ENCODE measurements at regions not wholly inside any gene's neighbourhood (a gene's known extent, or its start where the extent isn't known, plus 50 kb on each side); places are given as distances from the start of the nearest gene placed in this dataset.
"Not testable (repeated sequence)": the region's sequence is repeated elsewhere in the genome, so short reads cannot be mapped to it uniquely, and the experiment has no call there.

GRCh38 chr20:5680192-5680591 lies 69.4 kb upstream of the GPCPD1 start:
- H3K9me3 ChIP-seq (replicated peaks; ENCODE audit: insufficient read depth, low read length): no peaks in the 10 kb centered on the region
- TF ChIP-seq EZH2phosphoT487 (IDR thresholded peaks at IDR 0.05; ENCODE audit: low read length): no peak
- TF ChIP-seq CTCF (IDR thresholded peaks at IDR 0.05; ENCODE audit: low read length): no peak
- no peak for TF ChIP-seq EZH2 (optimal IDR thresholded peaks at IDR 0.05; ENCODE audit: low read depth, low read length)
- no peak overlapping the region for H3K4me2 ChIP-seq (ENCODE audit: low read depth, low read length)
- H3K79me2 ChIP-seq (ENCODE audit: low read length): no peaks in the 10 kb centered on the region
- H3F3A ChIP-seq (ENCODE audit: insufficient read depth, low read length): no peaks in the 10 kb centered on the region
- no peak for DNase-seq
- H3K9ac ChIP-seq (ENCODE audit: low read length): no peak overlapping the region
- H4K20me1 ChIP-seq (ENCODE audit: insufficient read depth, low read length): no peaks in the 10 kb centered on the region
- H3K27me3 ChIP-seq (replicated peaks; ENCODE audit: insufficient read depth, low read length): no peaks in the 10 kb centered on the region
- no peaks in the 10 kb centered on the region for H3K36me3 ChIP-seq (replicated peaks; ENCODE audit: insufficient read depth, low read length)
- H3K9me2 ChIP-seq (replicated peaks; ENCODE audit: insufficient read depth, low read length): no peaks in the 10 kb centered on the region
- no peak overlapping the region for H3K4me3 ChIP-seq (ENCODE audit: low read length)
- H3K4me1 ChIP-seq (ENCODE audit: low read length): no peaks in the 10 kb centered on the region
- H2AFZ ChIP-seq (ENCODE audit: low read length): no peak overlapping the region
- no peak overlapping the region for H3K27ac ChIP-seq (ENCODE audit: low read length)

GRCh38 chr20:5678777-5679176 lies 68.0 kb upstream of the GPCPD1 start:
- H3K79me2 ChIP-seq (ENCODE audit: low read length): no peaks in the 10 kb centered on the region
- H3K4me2 ChIP-seq (ENCODE audit: low read depth, low read length): no peak overlapping the region
- no peak overlapping the region for H2AFZ ChIP-seq (ENCODE audit: low read length)
- H4K20me1 ChIP-seq (ENCODE audit: insufficient read depth, low read length): no peaks in the 10 kb centered on the region
- no peak for TF ChIP-seq EZH2phosphoT487 (IDR thresholded peaks at IDR 0.05; ENCODE audit: low read length)
- no peak for TF ChIP-seq EZH2 (optimal IDR thresholded peaks at IDR 0.05; ENCODE audit: low read depth, low read length)
- TF ChIP-seq CTCF (IDR thresholded peaks at IDR 0.05; ENCODE audit: low read length): no peak
- no peaks in the 10 kb centered on the region for H3K9me3 ChIP-seq (replicated peaks; ENCODE audit: insufficient read depth, low read length)
- H3K27ac ChIP-seq (ENCODE audit: low read length): no peak overlapping the region
- no peak overlapping the region for H3K4me3 ChIP-seq (ENCODE audit: low read length)
- no peak overlapping the region for H3K9ac ChIP-seq (ENCODE audit: low read length)
- peaks cover 5% of the 10 kb centered on the region for H3F3A ChIP-seq (ENCODE audit: insufficient read depth, low read length)
- H3K9me2 ChIP-seq (replicated peaks; ENCODE audit: insufficient read depth, low read length): no peaks in the 10 kb centered on the region
- no peak for DNase-seq
- no peaks in the 10 kb centered on the region for H3K36me3 ChIP-seq (replicated peaks; ENCODE audit: insufficient read depth, low read length)
- H3K4me1 ChIP-seq (ENCODE audit: low read length): peaks cover 5% of the 10 kb centered on the region; the same call in 1 of the 2 replicates
- no peaks in the 10 kb centered on the region for H3K27me3 ChIP-seq (replicated peaks; ENCODE audit: insufficient read depth, low read length)

- H3K79me2 ChIP-seq (ENCODE audit: low read length); H3K27ac ChIP-seq (ENCODE audit: low read length); H3K4me3 ChIP-seq (ENCODE audit: low read length); H2AFZ ChIP-seq (ENCODE audit: low read length); H3K9me3 ChIP-seq (replicated peaks; ENCODE audit: insufficient read depth, low read length); H4K20me1 ChIP-seq (ENCODE audit: insufficient read depth, low read length); H3F3A ChIP-seq (ENCODE audit: insufficient read depth, low read length); H3K36me3 ChIP-seq (replicated peaks; ENCODE audit: insufficient read depth, low read length); DNase-seq; H3K27me3 ChIP-seq (replicated peaks; ENCODE audit: insufficient read depth, low read length); H3K9ac ChIP-seq (ENCODE audit: low read length); H3K9me2 ChIP-seq (replicated peaks; ENCODE audit: insufficient read depth, low read length); H3K4me2 ChIP-seq (ENCODE audit: low read depth, low read length); H3K4me1 ChIP-seq (ENCODE audit: low read length): not testable (repeated sequence)
Observed at GRCh38 chr20:5677944-5678343, 67.1 kb upstream of the GPCPD1 start.

- no peak for DNase-seq
- Histone ChIP-seq H3K27ac (ENCODE audit: low read length) (no peak overlapping the region), H3K9ac (ENCODE audit: low read length) (no peak overlapping the region), H4K20me1 (ENCODE audit: insufficient read depth, low read length) (no peaks in the 10 kb centered on the region), H2AFZ (ENCODE audit: low read length) (no peak overlapping the region), H3F3A (ENCODE audit: insufficient read depth, low read length) (peaks cover 7% of the 10 kb centered on the region), H3K4me2 (ENCODE audit: low read depth, low read length) (no peak overlapping the region), H3K27me3 (replicated peaks; ENCODE audit: insufficient read depth, low read length) (no peaks in the 10 kb centered on the region), H3K4me1 (ENCODE audit: low read length) (peaks cover 5% of the 10 kb centered on the region; the same call in 1 of the 2 replicates), H3K9me2 (replicated peaks; ENCODE audit: insufficient read depth, low read length) (no peaks in the 10 kb centered on the region), H3K36me3 (replicated peaks; ENCODE audit: insufficient read depth, low read length) (no peaks in the 10 kb centered on the region), H3K79me2 (ENCODE audit: low read length) (no peaks in the 10 kb centered on the region), H3K4me3 (ENCODE audit: low read length) (no peak overlapping the region), H3K9me3 (replicated peaks; ENCODE audit: insufficient read depth, low read length) (no peaks in the 10 kb centered on the region)
- no peak for TF ChIP-seq CTCF (IDR thresholded peaks at IDR 0.05; ENCODE audit: low read length)
- TF ChIP-seq EZH2phosphoT487 (IDR thresholded peaks at IDR 0.05; ENCODE audit: low read length): no peak
- TF ChIP-seq EZH2 (optimal IDR thresholded peaks at IDR 0.05; ENCODE audit: low read depth, low read length): no peak
Observed at GRCh38 chr20:5677389-5677788, 66.6 kb upstream of the GPCPD1 start.

All from MM.1S (cell line).